K562 (cell line): ENCODE measurements at regions not wholly inside any gene's neighbourhood (a gene's known extent, or its start where the extent isn't known, plus 50 kb on each side); places are given as distances from the start of the nearest gene placed in this dataset.

Experiments used
- RBBP5 ChIP-seq: fragments of 200-600 bp; sonication (generic); IDR thresholded peaks from 2 replicates; pipeline ENCODE4 v1.6.1; 2012; ENCODE audit warnings: borderline replicate concordance, mild to moderate bottlenecking, low read length, control low read depth, inconsistent platforms; ENCODE audit not compliant: insufficient read depth, poor library complexity, severe bottlenecking
- RUNX1 ChIP-seq: sonication (generic); IDR thresholded peaks from 2 replicates; pipeline ENCODE4 v1.6.1; 2016; ENCODE audit warnings: antibody characterized with exemption, low read depth
- ZC3H11A ChIP-seq: IDR thresholded peaks from 2 replicates; pipeline ENCODE4 v1.6.1; 2012; ENCODE audit warnings: low read depth, low read length, improper control_type of control experiment
- ZNF384 ChIP-seq: IDR thresholded peaks from 2 replicates; pipeline ENCODE4 v1.6.1; 2012; ENCODE audit warnings: low read depth, low read length, improper control_type of control experiment
- ZNF778 ChIP-seq: fragments of 450-650 bp; formaldehyde crosslinking; IDR thresholded peaks from 2 replicates; pipeline ENCODE4 v1.4.0; 2020; ENCODE audit warnings: mild to moderate bottlenecking, moderate library complexity
- TF ChIP-seq, protein P1 (sequence below): fragments of 250-450 bp; sonication (Bioruptor Pico); IDR thresholded peaks from 2 replicates; pipeline ENCODE4 v1.4.0; 2020; ENCODE audit warnings: mild to moderate bottlenecking, moderate library complexity
- TF ChIP-seq, protein P2 (sequence below), 3 experiments: fragments of 200-800 bp in 1 of 3; fragments of 250-450 bp in 1 of 3; fragments of 450-650 bp in 1 of 3; sonication (Bioruptor Pico) in 1 of 3; sonication (Bioruptor generic) in 1 of 3; formaldehyde crosslinking in 1 of 3; IDR thresholded peaks; 2 replicates each; pipeline versions ENCODE4 v1.6.1 to v1.8.0; 2016 to 2022; ENCODE audit warnings: mild to moderate bottlenecking in 2 of 3, missing genetic modification characterization in 2 of 3, missing compliant biosample characterization in 1 of 3, moderate library complexity in 1 of 3

DNA sequence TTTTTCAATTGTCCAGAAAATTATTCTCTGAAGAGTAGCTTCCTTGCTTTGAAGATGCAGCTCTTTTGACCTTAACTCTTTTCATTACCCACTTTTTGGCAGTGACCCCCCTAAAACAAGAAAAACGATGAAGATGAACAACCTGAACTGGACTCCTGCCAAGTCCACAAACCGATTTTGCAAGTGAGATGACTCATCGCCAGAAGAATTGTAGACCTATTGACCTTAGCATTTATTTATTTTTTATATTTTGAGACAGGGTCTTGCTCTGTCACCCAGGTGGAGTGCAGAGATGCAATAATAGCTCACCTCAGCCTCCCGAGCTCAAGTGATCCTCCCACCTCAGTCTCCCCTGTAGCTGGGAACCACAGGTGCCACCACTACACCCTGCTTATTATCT, 859.2 kb downstream of the GATA3 start (continued):
- TF ChIP-seq, protein P1, sequence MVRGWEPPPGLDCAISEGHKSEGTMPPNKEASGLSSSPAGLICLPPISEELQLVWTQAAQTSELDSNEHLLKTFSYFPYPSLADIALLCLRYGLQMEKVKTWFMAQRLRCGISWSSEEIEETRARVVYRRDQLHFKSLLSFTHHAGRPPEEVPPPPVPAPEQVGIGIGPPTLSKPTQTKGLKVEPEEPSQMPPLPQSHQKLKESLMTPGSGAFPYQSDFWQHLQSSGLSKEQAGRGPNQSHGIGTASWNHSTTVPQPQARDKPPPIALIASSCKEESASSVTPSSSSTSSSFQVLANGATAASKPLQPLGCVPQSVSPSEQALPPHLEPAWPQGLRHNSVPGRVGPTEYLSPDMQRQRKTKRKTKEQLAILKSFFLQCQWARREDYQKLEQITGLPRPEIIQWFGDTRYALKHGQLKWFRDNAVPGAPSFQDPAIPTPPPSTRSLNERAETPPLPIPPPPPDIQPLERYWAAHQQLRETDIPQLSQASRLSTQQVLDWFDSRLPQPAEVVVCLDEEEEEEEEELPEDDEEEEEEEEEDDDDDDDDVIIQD (CRISPR knock-in tag), result no peak
- TF ChIP-seq ZNF778 (CRISPR knock-in tag) (no peak), ZNF384 (no peak), ZC3H11A (no peak), RBBP5 (no peak), RUNX1 (no peak)
- TF ChIP-seq, protein P2, sequence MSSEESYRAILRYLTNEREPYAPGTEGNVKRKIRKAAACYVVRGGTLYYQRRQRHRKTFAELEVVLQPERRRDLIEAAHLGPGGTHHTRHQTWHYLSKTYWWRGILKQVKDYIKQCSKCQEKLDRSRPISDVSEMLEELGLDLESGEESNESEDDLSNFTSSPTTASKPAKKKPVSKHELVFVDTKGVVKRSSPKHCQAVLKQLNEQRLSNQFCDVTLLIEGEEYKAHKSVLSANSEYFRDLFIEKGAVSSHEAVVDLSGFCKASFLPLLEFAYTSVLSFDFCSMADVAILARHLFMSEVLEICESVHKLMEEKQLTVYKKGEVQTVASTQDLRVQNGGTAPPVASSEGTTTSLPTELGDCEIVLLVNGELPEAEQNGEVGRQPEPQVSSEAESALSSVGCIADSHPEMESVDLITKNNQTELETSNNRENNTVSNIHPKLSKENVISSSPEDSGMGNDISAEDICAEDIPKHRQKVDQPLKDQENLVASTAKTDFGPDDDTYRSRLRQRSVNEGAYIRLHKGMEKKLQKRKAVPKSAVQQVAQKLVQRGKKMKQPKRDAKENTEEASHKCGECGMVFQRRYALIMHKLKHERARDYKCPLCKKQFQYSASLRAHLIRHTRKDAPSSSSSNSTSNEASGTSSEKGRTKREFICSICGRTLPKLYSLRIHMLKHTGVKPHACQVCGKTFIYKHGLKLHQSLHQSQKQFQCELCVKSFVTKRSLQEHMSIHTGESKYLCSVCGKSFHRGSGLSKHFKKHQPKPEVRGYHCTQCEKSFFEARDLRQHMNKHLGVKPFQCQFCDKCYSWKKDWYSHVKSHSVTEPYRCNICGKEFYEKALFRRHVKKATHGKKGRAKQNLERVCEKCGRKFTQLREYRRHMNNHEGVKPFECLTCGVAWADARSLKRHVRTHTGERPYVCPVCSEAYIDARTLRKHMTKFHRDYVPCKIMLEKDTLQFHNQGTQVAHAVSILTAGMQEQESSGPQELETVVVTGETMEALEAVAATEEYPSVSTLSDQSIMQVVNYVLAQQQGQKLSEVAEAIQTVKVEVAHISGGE (CRISPR knock-in tag; IDR thresholded peaks at IDR 0.05), result no peak
